ENCODE measurements at regions not wholly inside any gene's neighbourhood (a gene's known extent, or its start where the extent isn't known, plus 50 kb on each side); places are given as distances from the start of the nearest gene placed in this dataset.
A peak's percentile ranks its signal among the peaks of the same experiment; 100 is the strongest.

DNA sequence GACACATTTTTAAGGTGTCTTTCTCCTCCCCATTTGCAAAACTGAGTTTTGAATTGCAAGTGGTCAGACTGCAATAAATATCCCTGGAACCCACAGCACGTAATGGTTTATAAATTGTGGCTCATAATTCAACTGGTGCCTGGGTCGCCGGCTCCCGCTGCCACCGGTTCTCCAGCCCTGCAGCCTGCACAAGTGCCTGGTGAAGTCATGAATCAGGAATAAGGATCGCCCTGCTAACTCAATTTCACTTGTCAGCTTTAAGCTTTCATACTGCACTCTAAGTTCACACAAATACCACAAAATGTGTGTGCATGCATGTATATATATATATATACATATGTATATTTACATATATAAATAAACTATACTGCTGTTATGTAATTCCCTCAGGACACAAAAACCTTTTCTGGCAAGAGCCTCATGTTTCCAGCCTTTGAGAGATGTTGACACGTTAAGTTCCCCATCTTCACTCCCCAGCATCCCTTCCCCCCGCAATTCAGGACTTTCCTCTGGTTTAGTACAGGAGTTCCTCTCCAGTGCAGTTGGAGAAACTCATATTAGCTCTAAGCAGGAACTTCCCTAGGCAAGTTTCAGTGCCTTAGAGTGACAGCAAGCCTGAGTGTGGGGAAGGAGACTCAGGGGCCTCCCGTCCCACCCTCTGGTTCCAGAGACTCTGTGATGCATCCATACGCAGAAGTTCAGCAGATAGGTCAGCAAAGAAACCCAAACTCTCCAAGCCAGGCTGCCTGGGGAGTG is 129.2 kb upstream of the UNC5B start:
- ChIA-PET CTCF (interaction anchor here (1.4 kb wide), 1 partner anchor 19 kb away, joined by 4 read pairs; no protein-coding TSS in a partner anchor), POLR2A (no interaction called here)
- H3K9me3 ChIP-seq = no peaks in the 10 kb centered on the region
- H3F3A ChIP-seq (replicated peaks; ENCODE audit: insufficient read depth) = no peaks in the 10 kb centered on the region
- no peak for TF ChIP-seq TAF1 (IDR thresholded peaks at IDR 0.05; ENCODE audit: borderline replicate concordance, low read depth, low read length)
- TF ChIP-seq PBX3 (IDR thresholded peaks at IDR 0.05) = no peak
- TF ChIP-seq RAD21 (IDR thresholded peaks at IDR 0.05; ENCODE audit: low read length) = no peak
- no peak for TF ChIP-seq TCF12 (IDR thresholded peaks at IDR 0.05)
- H3K9ac ChIP-seq = no peak overlapping the region
- H3K36me3 ChIP-seq (replicated peaks in 1 of 2; ENCODE audit: control insufficient read depth in 1 of 2, insufficient read depth in 2 of 2, low read length in 1 of 2) = no peaks in the 10 kb centered on the region
- H3K4me3 ChIP-seq (ENCODE audit: low read depth in 2 of 2, low read length in 1 of 2) = no peak overlapping the region
- DNase-seq = no peak
- peaks cover 4% of the 10 kb centered on the region; the same call in 1 of the 2 replicates for H3K27me3 ChIP-seq (ENCODE audit: insufficient read depth)
- no peak overlapping the region for H3K27ac ChIP-seq (ENCODE audit: low read depth in 2 of 2, low read length in 1 of 2)
- no peaks in the 10 kb centered on the region for H3K9me2 ChIP-seq
- no peak overlapping the region for H3K4me2 ChIP-seq
- H3K79me2 ChIP-seq (ENCODE audit: insufficient read depth) = no peaks in the 10 kb centered on the region
- H3K4me1 ChIP-seq (ENCODE audit: control insufficient read depth in 1 of 2, insufficient read depth in 2 of 2, low read depth in 1 of 2, low read length in 1 of 2) = peaks cover 0 to 6% of the 10 kb centered on the region in 2 experiments; a peak in 1 of 4 replicates
- no peak overlapping the region for H2AFZ ChIP-seq (ENCODE audit: low read depth)
- 51% methylated on average over 10 of the region's 10 CpGs for WGBS (ENCODE audit: low lambda C conversion rate)
- H4K20me1 ChIP-seq (ENCODE audit: insufficient read depth) = no peaks in the 10 kb centered on the region

DNA sequence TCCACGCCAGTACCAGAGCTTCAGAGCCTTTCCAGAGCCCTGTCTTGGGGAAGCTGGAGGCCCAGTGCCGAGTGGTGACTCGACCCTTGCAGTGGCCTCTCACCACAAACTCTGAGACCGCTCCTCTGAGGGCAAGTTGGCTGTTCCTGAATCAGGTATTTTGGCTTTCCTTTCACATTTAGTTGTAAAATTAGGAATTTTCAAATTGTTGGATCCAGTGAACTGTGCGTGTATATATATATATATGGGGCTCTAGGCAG is 128.7 kb upstream of the UNC5B start:
- Histone ChIP-seq H3F3A (replicated peaks; ENCODE audit: insufficient read depth) (no peaks in the 10 kb centered on the region), H3K9me3 (no peaks in the 10 kb centered on the region), H3K4me1 (ENCODE audit: control insufficient read depth in 1 of 2, insufficient read depth in 2 of 2, low read depth in 1 of 2, low read length in 1 of 2) (peaks cover 0 to 6% of the 10 kb centered on the region in 2 experiments; a peak in 1 of 4 replicates), H3K4me3 (ENCODE audit: low read depth in 2 of 2, low read length in 1 of 2) (no peak overlapping the region), H3K4me2 (no peak overlapping the region), H3K27me3 (ENCODE audit: insufficient read depth) (peaks cover 4% of the 10 kb centered on the region; the same call in 1 of the 2 replicates), H3K9ac (no peak overlapping the region), H3K27ac (ENCODE audit: low read depth in 2 of 2, low read length in 1 of 2) (no peak overlapping the region), H2AFZ (ENCODE audit: low read depth) (no peak overlapping the region), H4K20me1 (ENCODE audit: insufficient read depth) (no peaks in the 10 kb centered on the region), H3K9me2 (no peaks in the 10 kb centered on the region), H3K79me2 (ENCODE audit: insufficient read depth) (no peaks in the 10 kb centered on the region), H3K36me3 (replicated peaks in 1 of 2; ENCODE audit: control insufficient read depth in 1 of 2, insufficient read depth in 2 of 2, low read length in 1 of 2) (no peaks in the 10 kb centered on the region)
- 19% methylated on average over 2 of the region's 5 CpGs for WGBS (ENCODE audit: low lambda C conversion rate)
- ChIA-PET POLR2A (no interaction called here), CTCF (interaction anchor here (1.4 kb wide), 1 partner anchor 19 kb away, joined by 4 read pairs; no protein-coding TSS in a partner anchor)
- peak; percentile 5 for DNase-seq
- no peak for TF ChIP-seq USF2 (IDR thresholded peaks at IDR 0.05; ENCODE audit: borderline replicate concordance, low read depth, low read length)
- TF ChIP-seq, protein P1, sequence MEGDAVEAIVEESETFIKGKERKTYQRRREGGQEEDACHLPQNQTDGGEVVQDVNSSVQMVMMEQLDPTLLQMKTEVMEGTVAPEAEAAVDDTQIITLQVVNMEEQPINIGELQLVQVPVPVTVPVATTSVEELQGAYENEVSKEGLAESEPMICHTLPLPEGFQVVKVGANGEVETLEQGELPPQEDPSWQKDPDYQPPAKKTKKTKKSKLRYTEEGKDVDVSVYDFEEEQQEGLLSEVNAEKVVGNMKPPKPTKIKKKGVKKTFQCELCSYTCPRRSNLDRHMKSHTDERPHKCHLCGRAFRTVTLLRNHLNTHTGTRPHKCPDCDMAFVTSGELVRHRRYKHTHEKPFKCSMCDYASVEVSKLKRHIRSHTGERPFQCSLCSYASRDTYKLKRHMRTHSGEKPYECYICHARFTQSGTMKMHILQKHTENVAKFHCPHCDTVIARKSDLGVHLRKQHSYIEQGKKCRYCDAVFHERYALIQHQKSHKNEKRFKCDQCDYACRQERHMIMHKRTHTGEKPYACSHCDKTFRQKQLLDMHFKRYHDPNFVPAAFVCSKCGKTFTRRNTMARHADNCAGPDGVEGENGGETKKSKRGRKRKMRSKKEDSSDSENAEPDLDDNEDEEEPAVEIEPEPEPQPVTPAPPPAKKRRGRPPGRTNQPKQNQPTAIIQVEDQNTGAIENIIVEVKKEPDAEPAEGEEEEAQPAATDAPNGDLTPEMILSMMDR (IDR thresholded peaks at IDR 0.05) = no peak
- TF ChIP-seq SIN3A (IDR thresholded peaks at IDR 0.05; ENCODE audit: borderline replicate concordance, low read depth, low read length) = no peak
- TF ChIP-seq EP300 (IDR thresholded peaks at IDR 0.05; ENCODE audit: borderline replicate concordance in 1 of 2, low read depth in 1 of 2, low read length in 1 of 2) = no peak
- TF ChIP-seq, protein P2, sequence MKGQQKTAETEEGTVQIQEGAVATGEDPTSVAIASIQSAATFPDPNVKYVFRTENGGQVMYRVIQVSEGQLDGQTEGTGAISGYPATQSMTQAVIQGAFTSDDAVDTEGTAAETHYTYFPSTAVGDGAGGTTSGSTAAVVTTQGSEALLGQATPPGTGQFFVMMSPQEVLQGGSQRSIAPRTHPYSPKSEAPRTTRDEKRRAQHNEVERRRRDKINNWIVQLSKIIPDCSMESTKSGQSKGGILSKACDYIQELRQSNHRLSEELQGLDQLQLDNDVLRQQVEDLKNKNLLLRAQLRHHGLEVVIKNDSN (IDR thresholded peaks at IDR 0.05; ENCODE audit: borderline replicate concordance, low read depth) = no peak
- no peak for TF ChIP-seq ELF1 (IDR thresholded peaks at IDR 0.05)
